ENCODE measurements at regions not wholly inside any gene's neighbourhood (a gene's known extent, or its start where the extent isn't known, plus 50 kb on each side); places are given as distances from the start of the nearest gene placed in this dataset.

DNA sequence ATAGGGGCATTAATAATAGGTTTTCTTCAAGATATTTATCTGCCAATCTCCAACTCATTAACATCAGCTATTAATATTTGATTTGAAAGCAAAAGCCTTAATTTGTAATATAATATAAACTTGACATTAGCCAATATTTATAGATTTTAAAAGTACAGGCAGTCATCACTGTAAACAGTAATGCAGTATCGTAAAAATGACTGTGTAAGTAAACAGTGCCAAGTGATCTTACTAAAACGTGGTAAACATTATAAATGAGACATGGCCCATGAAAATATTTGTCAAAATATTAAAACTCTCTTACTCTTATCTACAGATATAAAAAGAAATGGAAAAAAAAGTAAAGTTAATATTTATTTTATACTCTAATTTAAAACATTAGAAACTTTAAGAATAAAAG lies 101.6 kb upstream of the EPHA6 start:
- DNase-seq (ENCODE audit: low read depth), result no peak

- no peak for DNase-seq (ENCODE audit: low read depth)
Measured at GRCh38 chr3:96719921-96720320, 94.5 kb upstream of the EPHA6 start.

DNA sequence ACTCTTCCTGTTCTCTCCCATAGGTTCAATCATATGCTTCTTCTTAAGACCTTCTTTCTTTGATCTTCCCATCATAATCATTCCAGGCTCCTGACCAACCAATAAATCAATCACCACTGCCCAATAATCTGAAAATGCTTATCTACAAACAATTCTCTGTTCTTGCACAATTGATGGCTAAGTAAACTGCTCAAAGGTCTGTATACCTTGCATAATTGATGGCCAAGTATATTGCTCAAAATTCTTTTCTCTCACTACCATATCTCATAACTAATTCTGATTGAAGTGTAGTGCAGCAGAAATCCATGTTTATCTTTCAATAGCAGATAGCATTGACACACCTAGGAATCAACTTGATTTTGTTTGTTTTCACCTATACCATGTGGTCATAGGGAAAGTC lies 83.4 kb upstream of the EPHA6 start:
- no peak for DNase-seq (ENCODE audit: low read depth)

DNA sequence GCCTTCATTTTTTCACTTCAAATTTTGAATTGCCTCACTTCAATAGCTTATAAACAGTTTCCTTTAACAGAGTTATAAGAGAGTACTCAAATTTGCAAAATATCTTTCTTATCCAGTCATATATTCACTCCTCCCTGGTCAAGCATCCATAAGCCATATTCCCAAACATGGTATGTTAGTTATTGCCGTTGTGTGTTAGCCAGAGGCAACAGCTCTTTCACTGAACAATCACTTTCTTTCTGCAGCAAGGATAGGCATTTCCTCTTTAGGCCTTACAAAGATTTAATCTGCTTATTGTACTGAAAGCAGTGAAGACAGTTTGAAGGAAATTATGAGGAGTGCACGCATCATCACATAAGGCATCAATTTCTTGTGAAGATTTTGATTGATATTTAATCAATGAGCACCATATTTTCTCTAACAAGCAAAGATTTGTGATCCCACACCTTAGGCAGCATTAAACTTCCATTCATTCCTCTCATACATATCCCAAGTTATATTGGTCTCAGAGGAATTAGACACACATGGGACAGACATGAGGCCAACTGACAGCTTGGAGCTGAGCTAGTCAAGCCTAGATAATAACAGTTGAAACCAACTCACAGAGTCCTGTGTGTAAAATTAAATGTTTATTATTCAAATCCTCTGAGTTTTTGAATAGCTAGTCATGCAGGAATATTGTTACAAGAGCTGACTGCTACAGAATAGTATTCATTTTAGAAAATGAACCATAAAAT lies 80.0 kb upstream of the EPHA6 start:
- DNase-seq (ENCODE audit: low read depth), result no peak

GRCh38 chr3:96748139-96748538 lies 66.3 kb upstream of the EPHA6 start:
- DNase-seq (ENCODE audit: low read depth), result no peak

GRCh38 chr3:96750094-96750767 lies 64.2 kb upstream of the EPHA6 start:
- no peak for DNase-seq (ENCODE audit: low read depth)

- DNase-seq (ENCODE audit: low read depth), result no peak
Measured at GRCh38 chr3:96753124-96753523, 61.3 kb upstream of the EPHA6 start.

DNA sequence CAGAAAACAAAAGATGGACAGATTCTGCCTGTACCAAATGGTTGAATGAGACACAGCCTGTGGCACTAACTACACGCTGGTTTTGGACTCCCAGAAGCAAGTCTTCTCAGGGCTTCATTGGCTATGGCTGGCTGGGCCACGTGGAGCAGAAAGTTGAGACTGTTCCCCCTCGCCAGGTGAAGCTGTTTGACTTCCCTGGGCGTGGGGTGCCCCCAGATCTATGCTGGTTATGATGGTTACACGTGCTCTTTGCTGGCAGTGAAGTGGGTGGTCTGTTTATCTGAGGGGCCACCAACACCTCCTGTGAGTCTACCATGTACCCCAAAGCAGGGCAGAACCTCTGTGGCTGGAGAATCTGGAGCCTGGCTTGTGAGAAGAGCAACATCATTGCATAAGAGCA lies 60.3 kb upstream of the EPHA6 start:
- no peak for DNase-seq (ENCODE audit: low read depth)

DNA sequence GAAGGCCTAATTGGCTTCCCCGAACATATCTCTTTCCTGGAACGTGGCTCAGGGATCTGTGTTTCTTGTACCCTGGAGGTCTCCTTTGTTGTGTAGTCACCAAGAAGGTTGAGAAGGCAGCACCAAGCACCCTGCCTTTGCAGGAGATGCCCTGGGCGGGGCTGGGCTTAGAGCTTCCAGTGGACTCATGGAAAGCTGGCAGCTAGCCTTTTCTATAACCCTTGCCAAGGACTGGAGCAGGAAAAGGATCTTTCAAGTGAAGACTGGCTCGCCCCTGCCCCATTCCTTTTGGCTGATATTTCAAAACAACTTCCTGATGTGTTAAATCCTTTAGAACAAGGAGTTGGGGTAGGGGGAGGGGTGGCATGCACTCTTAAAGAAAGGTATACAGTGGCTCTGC lies 58.9 kb upstream of the EPHA6 start:
- no peak for DNase-seq (ENCODE audit: low read depth)

- DNase-seq (ENCODE audit: low read depth), result no peak
Measured at GRCh38 chr3:96756516-96756915, 57.9 kb upstream of the EPHA6 start.

DNA sequence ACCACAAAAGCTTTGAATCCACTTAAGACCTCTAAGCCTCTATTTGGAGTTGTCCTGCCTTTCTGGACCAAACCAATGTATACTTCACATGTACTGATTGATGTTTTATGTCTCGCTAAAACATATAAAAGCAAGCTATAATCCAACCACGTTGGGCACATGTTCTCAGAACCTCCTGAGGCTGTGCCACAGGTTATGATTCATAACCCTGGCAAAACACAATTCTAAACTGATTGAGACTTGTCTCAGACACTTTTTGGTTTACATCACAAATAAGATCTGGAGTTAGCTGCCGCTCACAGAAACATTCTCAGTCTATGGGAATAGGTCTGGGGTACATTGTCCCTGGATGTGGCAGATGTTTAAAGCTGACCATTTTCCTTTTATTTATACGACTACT lies 53.4 kb upstream of the EPHA6 start:
- no peak for DNase-seq (ENCODE audit: low read depth)
